Inflammatory macrophage (primary cell): ENCODE measurements at regions not wholly inside any gene's neighbourhood (a gene's known extent, or its start where the extent isn't known, plus 50 kb on each side); places are given as distances from the start of the nearest gene placed in this dataset.

Experiments
- DNase-seq, 2 donors: peaks; one replicate each; pipeline ENCODE4 v3.0.0-alpha.2; 2020 to 2022

DNA sequence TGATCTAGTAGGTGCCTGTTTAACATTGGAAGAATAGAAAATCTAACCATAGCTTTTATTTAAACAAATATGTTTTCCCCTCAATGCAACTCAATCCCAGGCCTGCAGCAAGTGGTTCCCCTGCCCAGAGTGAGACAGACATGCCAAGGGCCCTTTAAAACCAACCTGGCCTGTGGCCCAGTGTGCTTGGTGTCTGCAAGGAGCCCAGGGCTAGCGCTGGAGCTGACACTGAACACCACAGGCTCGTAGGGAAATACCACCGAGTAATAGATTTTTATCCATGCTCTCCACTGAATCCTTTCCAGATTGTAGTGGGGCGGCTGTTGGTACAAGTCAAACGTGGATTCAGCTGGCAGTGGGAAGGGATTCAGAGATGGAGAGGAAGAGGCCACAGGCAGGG is 95.6 kb upstream of the NRXN3 start:
- no peak for DNase-seq

DNA sequence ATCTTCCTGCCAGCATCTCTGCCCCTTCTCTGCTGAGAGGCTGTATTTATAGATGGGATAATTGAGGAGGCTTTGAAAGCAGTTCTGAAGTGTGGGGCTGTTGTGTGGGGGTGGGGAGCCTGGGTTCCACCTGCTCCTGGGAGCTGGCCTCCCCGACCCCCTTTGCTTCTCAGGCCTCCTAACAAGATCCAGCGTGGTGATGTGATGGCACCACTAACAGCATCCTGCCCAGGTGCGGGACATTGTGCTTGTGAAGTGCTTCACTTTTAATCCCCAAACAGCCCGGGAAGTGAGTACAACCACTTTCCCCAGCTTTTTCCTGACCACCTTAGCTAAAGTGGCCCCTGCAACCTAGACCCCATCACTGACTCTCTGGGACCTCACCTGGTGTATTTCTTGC is 95.1 kb upstream of the NRXN3 start:
- no peak for DNase-seq

DNA sequence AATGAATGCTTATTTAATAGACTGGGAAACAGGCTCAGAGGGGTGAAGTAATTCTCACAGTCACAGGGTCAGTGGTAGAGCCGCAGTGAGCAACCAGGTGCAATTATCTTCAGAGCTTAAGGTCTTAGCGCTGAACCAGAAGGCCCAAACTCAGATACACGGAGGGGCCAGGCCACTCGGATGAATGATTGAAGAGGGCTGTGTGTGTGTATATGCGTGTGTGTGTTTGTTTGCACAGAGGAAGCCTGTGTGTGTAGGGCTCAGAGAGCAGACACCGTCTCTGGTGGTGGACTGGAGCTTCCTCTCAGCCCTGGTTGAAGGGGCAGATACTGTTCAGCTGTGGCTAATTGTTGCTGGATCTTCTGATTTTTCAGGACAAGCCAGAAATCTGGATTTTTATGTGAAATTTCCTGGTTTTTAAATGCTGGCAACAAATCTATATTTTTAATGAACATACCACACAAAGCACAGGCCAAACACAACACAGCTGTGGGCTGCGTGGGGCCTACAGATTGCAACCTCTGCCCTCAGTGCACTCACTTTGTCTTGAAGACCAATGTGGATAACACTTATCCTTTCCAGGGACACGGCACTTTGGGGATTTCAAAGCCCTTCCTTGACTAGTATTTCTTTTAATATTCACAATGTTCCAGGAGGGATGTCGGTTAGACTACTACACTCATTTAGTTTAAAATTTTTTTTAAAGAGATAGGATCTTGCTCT is 94.5 kb upstream of the NRXN3 start:
- no peak for DNase-seq

DNA sequence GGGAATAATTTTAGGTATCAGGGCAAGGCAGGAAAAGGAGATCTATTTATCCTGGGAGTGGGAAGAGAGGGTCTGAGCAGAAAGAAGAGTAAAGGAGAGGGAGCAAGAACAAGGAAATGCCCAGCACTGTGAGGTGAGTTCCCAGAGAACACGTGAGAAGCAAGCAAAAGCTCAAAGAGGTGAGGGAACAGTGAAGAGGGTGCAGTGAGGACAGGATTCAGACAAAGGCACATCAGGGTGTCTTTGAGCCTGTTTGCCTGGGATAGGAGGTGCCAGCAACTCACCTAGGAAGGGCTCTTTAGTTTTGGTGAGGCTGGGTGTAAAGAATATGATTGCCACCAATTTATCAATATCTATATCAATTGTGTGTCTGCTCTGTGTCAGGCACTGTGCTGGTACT is 88.9 kb upstream of the NRXN3 start:
- DNase-seq, result no peak

DNA sequence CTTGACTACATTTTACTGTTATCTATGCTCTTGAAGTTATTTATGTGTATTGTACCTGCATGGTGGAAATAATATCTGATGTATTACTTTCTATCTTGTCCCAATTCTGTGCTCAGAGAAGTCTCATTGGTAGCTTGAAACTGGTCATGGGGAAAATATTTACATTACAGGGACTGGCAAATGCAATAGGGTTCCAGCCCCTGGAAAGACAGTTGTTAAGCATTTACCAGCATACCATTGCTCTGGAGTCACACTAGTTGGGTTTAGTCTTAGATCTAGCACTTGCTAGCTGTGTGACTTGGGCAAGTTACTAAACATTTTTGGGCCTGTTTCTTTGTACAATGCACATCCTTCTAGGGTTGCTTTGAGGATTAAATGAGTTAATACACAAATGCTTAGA is 86.3 kb upstream of the NRXN3 start:
- no peak for DNase-seq

DNA sequence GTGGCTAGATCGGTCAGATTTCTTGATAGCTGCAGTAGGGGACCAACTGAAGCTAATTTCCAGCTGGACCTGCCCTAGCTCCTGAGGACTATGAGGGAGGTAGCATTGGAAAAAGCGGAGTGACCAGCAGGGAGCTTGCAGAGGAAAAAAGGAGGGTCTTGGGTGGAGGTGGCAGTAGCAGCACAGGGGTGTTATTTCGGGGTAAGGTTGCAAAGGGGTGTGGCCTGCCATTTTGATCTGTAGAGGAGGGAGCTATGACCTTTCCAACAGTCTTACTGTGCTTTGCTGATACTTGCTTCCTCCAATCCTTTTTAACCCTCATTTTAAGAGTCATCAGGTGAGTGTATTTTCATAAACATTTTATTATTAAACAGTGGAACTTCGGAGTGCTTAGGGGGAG is 83.8 kb upstream of the NRXN3 start:
- DNase-seq, result no peak

DNA sequence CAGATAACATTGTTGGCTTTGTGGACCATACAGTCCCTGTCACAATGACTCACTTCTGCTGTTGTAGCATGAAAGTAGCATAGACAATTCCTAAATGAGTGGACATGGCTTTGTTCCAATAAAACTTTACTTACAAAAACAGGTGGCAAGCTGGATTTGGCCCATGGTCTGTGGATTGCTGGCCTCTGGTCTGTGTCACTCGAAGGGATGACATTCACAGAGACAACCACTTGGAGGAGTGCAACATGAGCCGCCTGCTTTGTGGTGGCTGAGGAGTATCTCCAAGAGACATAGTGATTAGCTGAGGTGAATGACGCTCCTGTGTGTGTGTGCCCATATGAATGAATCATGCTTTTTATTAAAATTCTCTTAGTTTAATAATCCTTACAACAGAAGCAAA is 81.3 kb upstream of the NRXN3 start:
- no peak for DNase-seq

DNA sequence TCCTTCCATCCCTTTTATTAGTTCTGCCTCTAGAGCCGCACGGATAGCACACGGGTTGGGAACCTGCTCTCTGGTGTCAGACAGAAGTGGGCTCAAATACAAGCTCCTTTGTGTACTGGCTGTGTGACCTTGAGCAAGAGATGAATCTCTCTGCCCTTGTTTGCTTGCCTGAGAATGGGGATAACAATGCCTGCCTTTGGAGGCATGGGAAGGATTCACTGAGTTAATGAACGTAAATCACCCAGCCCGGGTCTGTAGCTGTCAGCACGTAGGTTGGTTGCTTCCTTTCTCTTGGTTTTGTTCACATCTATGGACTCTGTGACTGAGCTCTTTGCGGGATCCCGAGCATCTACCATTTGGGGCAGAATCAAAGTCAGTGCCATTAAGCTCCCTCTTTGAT is 79.3 kb upstream of the NRXN3 start:
- no peak for DNase-seq

DNA sequence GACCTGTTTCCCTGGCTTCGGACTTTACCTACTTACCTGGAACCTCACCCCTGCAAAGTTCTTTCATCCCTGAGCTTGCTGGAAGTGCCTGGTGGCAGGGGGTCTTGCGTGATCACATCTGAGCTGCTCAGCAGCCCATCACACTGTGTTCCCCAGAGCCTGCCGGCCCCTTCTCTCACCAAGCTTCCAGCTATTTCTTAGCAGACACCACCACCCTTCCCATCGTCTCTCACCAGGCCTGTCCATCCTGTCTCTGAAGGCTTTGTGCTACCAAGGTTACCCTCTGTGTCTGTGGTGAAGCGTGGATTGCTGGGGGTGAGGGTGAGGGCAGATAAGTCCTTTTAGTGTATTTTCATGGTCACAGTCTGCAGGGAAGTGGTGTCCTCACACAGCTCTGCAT is 78.8 kb upstream of the NRXN3 start:
- DNase-seq, result no peak

DNA sequence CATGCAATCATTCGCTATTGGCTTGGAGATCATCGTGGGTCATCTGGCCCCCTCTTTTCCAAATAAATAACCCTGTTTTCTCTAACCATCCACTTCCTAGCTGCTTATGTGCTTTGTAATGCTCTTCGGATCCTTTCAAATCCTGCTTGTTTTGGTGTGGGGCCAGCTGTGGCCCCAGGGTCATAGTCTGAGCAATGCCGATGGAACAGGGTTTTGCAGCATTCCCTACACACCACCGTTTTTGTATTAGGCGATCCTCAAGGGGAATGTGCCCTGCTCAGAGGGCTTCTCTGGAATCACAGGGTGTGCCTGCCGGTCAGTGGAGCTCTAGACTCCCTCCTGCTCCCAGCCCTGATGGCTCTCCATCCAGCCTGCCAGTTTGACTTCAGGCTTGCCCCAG is 78.1 kb upstream of the NRXN3 start:
- DNase-seq, result no peak

DNA sequence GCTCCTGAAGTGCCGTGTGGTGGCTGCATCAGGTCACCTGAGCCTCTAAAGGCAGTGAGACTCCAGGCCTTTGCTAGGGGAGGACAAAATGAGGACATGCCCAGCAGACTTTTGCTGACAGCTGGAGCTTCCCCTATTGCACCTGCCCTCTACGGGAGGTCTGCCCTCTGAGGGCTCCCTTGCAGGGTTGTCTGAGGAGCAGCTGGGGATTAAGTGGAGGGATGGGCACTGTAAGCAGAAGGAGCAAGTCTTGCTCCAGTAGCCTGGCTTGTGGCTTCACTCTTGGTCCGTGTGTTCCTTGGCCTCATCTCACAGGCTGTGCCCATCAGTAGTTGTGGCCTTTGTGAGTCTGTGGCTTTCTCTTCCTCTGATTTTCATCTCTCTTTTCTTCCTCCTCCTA is 66.9 kb upstream of the NRXN3 start:
- no peak for DNase-seq

DNA sequence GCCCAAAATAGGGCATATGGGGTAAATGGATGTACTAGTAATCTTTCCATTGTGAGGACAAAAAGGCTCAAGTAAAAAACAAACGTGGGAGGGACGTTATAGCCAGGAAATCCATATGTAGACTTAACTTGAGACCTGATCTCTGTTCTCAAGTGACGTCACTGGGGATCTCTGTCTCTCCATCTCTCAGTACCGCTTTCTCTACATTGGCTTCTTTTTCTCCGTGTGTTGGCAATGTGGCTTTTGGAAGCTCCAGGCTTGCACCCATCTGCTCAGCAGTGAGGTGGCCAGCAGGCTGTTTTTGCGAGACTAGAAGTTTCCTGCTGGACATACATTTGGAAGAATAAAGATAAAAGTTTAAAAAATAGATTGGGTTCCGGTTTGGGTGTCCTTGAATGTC is 66.0 kb upstream of the NRXN3 start:
- DNase-seq, result no peak

DNA sequence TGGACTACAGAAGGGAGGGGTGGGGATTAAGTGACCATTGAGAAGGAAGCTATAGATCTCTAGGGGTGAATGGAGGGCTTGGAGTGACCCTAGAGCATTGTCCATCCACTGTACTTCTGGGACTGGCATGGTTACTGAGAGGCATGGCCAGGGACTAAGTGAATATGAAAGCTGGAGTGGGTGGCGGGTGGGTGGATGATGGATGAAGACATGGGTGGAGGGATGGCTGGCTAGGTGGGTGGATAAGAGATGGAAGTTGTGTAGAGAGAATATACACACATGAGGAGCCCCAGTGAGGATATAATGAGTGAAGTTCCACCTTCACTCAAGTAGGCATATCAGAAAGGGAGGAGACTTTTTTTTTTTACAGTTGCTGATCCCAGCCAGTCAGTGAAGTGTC is 65.5 kb upstream of the NRXN3 start:
- no peak for DNase-seq

DNA sequence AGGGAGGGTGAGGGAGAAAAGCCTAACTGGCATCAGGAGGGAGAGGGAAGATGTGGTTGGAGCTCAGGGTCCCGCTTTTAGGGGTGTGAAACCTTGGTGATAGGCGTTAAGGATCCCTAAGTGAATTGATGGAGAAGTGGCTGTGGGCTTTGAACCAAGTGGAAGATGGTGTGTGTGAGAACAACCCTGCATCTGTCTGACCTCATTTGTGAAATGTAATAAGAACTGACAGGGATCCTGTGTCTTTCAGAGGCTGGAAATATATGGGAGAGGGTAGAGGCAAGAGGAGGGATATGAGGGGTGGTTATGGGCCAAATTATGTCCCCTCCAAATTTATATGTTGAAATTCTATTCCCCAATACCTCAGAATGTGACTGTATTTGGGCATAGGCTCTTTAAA is 63.8 kb upstream of the NRXN3 start:
- DNase-seq, result no peak

DNA sequence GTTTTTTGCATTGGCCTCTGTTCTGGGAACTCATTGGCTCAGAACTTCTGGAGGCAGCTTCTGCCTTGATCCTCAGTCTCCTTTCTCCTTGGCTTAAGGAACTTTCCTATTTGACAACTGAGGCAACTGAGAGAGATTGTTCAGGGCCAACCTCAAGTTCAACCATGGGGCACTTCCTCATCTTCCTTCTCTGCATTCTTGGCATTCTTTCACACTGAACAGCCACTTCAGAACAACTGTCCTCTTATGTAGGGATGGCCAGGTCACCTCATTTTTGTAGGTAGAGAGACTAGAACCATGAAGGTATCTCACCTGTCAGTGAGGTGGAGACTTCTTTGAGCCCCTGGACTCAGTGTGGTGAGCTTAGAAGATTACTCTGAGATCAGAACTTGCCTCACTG is 63.0 kb upstream of the NRXN3 start:
- no peak for DNase-seq

DNA sequence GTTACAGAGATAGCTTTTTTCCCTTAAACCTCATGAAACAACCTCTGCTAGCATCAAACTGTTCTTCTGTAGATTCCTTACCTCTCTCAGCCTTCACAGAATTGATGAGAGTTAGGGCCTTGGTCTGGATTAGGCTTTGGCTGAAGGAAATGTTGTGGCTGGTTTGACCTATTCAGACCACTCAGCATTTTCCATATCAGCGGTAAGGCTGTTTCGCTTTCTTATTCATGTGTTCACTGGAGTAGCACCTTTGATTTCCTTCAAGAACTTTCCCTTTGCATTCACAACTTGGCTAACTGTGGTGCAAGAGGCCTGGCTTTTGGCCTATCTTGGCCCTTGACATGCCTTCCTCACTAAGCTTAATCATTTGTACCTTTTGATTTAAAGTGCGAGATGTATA is 50.7 kb upstream of the NRXN3 start:
- DNase-seq, result no peak
